Sigmoid colon (tissue), 3 donors: ENCODE measurements at regions not wholly inside any gene's neighbourhood (a gene's known extent, or its start where the extent isn't known, plus 50 kb on each side); places are given as distances from the start of the nearest gene placed in this dataset.

Experiments
- POLR2A ChIP-seq, 2 donors: fragments of 450-650 bp; IDR thresholded peaks; one replicate each; pipeline ENCODE4 v1.6.1; 2016; ENCODE audit warnings: antibody characterized with exemption in 2 of 2, mild to moderate bottlenecking in 2 of 2, moderate library complexity in 2 of 2
- TF ChIP-seq, protein P1 (sequence below), 4 experiments: fragments of 450-650 bp in 3 of 4; fragments of 200-600 bp in 1 of 4; IDR thresholded peaks; one replicate each; pipeline ENCODE4 v1.5.1; 2016 to 2019; ENCODE audit warnings: antibody characterized with exemption in 4 of 4, mild to moderate bottlenecking in 3 of 4, moderate library complexity in 2 of 4

DNA sequence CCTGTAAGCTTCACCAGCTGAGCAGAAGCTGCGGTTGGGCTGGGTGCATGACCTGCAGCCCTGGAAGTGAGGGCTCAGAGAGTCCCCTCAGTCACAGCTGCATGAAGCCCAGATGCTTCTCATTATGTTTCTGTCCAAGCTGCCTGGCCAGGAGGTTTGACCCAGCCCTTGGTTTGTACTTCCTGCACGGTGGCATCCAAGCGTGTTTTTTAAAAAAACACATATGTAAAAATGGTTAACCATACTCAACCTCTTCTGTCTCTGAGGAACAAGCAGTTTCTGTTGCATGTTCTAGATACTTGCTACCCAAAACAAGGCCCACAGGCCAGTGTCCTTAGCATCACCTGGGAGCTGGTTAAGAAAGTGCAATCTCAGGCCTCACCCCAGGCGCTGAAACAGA lies 76.0 kb upstream of the ATP10A start:
- TF ChIP-seq, protein P1, sequence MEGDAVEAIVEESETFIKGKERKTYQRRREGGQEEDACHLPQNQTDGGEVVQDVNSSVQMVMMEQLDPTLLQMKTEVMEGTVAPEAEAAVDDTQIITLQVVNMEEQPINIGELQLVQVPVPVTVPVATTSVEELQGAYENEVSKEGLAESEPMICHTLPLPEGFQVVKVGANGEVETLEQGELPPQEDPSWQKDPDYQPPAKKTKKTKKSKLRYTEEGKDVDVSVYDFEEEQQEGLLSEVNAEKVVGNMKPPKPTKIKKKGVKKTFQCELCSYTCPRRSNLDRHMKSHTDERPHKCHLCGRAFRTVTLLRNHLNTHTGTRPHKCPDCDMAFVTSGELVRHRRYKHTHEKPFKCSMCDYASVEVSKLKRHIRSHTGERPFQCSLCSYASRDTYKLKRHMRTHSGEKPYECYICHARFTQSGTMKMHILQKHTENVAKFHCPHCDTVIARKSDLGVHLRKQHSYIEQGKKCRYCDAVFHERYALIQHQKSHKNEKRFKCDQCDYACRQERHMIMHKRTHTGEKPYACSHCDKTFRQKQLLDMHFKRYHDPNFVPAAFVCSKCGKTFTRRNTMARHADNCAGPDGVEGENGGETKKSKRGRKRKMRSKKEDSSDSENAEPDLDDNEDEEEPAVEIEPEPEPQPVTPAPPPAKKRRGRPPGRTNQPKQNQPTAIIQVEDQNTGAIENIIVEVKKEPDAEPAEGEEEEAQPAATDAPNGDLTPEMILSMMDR (IDR thresholded peaks at IDR 0.05) = no peak
- no peak for TF ChIP-seq POLR2A (IDR thresholded peaks at IDR 0.05)
